Uterus (tissue), 3 donors: ENCODE measurements at regions not wholly inside any gene's neighbourhood (a gene's known extent, or its start where the extent isn't known, plus 50 kb on each side); places are given as distances from the start of the nearest gene placed in this dataset.
"Not testable (repeated sequence)": the region's sequence is repeated elsewhere in the genome, so short reads cannot be mapped to it uniquely, and the experiment has no call there.

Experiments used
- DNase-seq, 2 donors: peaks; one replicate each; pipeline ENCODE4 v3.0.0-alpha.2; 2019 to 2020
- H3K27ac ChIP-seq, 2 donors: fragments of 200-600 bp; sonication (generic); 1 replicate in 1 of 2; 2 replicates in 1 of 2; pipeline ENCODE4 v1.5.1; 2016 to 2018
- H3K27me3 ChIP-seq, 2 donors: fragments of 200-600 bp; sonication (generic); one replicate each; pipeline ENCODE4 v1.5.1; 2018 to 2019; ENCODE audit warnings: control low read depth in 1 of 2
- H3K36me3 ChIP-seq, 2 donors: fragments of 200-600 bp; sonication (generic); one replicate each; pipeline ENCODE4 v1.5.1; 2019; ENCODE audit warnings: control low read depth in 1 of 2
- H3K4me1 ChIP-seq, 2 donors: fragments of 200-600 bp; sonication (generic); one replicate each; pipeline ENCODE4 v1.5.1; 2018 to 2019; ENCODE audit warnings: control low read depth in 1 of 2
- H3K4me3 ChIP-seq, 2 donors: fragments of 200-600 bp; sonication (generic); 1 replicate in 1 of 2; 2 replicates in 1 of 2; pipeline ENCODE4 v1.5.1; 2018 to 2019; ENCODE audit warnings: mild to moderate bottlenecking in 1 of 2
- H3K9me3 ChIP-seq, 2 donors: fragments of 200-600 bp; sonication (generic); one replicate each; pipeline ENCODE4 v1.5.1; 2019; ENCODE audit warnings: control low read depth in 1 of 2
- CTCF ChIP-seq, 4 experiments: fragments of 200-600 bp in 2 of 4; fragments of 450-650 bp in 2 of 4; sonication (generic) in 2 of 4; IDR thresholded peaks; one replicate each; pipeline ENCODE4 v1.5.1; 2016 to 2019; ENCODE audit warnings: antibody characterized with exemption in 4 of 4, mild to moderate bottlenecking in 2 of 4, moderate library complexity in 1 of 4
- POLR2A ChIP-seq, 2 donors: fragments of 450-650 bp; IDR thresholded peaks; one replicate each; pipeline ENCODE4 v1.6.1; 2016; ENCODE audit warnings: antibody characterized with exemption in 2 of 2, mild to moderate bottlenecking in 1 of 2, moderate library complexity in 1 of 2
- intact Hi-C: fragments of 100-400 bp; cut with DNase I; formaldehyde crosslinking; loops from one replicate; pipeline ENCODE4 v1.15.1; 2023; ENCODE audit warnings: low total_unique reads
- donor health status: DM: yes; HTN: yes; CAD: no.

GRCh38 chr6:67881706-67882065, 753.4 kb upstream of the ADGRB3 start:
- H3K4me3 ChIP-seq, result no peak overlapping the region
- DNase-seq, result no peak
- H3K27me3 ChIP-seq, result no peaks in the 10 kb centered on the region
- no peaks in the 10 kb centered on the region for H3K4me1 ChIP-seq
- no peaks in the 10 kb centered on the region for H3K9me3 ChIP-seq
- H3K36me3 ChIP-seq, result no peaks in the 10 kb centered on the region
- TF ChIP-seq POLR2A (IDR thresholded peaks at IDR 0.05) (no peak), CTCF (IDR thresholded peaks at IDR 0.05) (no peak)
- no peak overlapping the region for H3K27ac ChIP-seq
- intact Hi-C loops, result no loop called here

- intact Hi-C loops, result no loop called here
- TF ChIP-seq CTCF (IDR thresholded peaks at IDR 0.05) (no peak), POLR2A (IDR thresholded peaks at IDR 0.05) (no peak)
- no peaks in the 10 kb centered on the region for H3K36me3 ChIP-seq
Observed at GRCh38 chr6:67880939-67881705, 754.0 kb upstream of the ADGRB3 start.

GRCh38 chr6:67880343-67880742, 754.7 kb upstream of the ADGRB3 start:
- DNase-seq, H3K4me1 ChIP-seq, H3K27ac ChIP-seq, intact Hi-C loops, H3K4me3 ChIP-seq, H3K27me3 ChIP-seq, H3K9me3 ChIP-seq, H3K36me3 ChIP-seq: not testable (repeated sequence)

More at GRCh38 chr6:67880939-67881705, 754.0 kb upstream of the ADGRB3 start:
- no peak for DNase-seq
- Histone ChIP-seq H3K27ac (no peak overlapping the region), H3K9me3 (no peaks in the 10 kb centered on the region), H3K4me1 (no peaks in the 10 kb centered on the region), H3K4me3 (no peak overlapping the region), H3K27me3 (no peaks in the 10 kb centered on the region)

GRCh38 chr6:67879928-67880327, 755.2 kb upstream of the ADGRB3 start:
- DNase-seq, H3K4me3 ChIP-seq, H3K27ac ChIP-seq, H3K27me3 ChIP-seq, intact Hi-C loops, H3K4me1 ChIP-seq, H3K9me3 ChIP-seq, H3K36me3 ChIP-seq: not testable (repeated sequence)

- H3K4me3 ChIP-seq, DNase-seq, H3K9me3 ChIP-seq, H3K27me3 ChIP-seq, H3K36me3 ChIP-seq, H3K27ac ChIP-seq, H3K4me1 ChIP-seq, intact Hi-C loops: not testable (repeated sequence)
Observed at GRCh38 chr6:67879105-67879904, 755.8 kb upstream of the ADGRB3 start.

GRCh38 chr6:67878216-67878615, 756.9 kb upstream of the ADGRB3 start:
- DNase-seq, H3K4me3 ChIP-seq, H3K27me3 ChIP-seq, H3K9me3 ChIP-seq, H3K4me1 ChIP-seq, H3K36me3 ChIP-seq, intact Hi-C loops, H3K27ac ChIP-seq: not testable (repeated sequence)

GRCh38 chr6:67877288-67877687, 757.8 kb upstream of the ADGRB3 start:
- intact Hi-C loops, result no loop called here
- H3K4me1 ChIP-seq, result no peaks in the 10 kb centered on the region
- H3K4me3 ChIP-seq, result no peak overlapping the region
- DNase-seq, result no peak
- no peak overlapping the region for H3K27ac ChIP-seq
- no peaks in the 10 kb centered on the region for H3K9me3 ChIP-seq
- H3K27me3 ChIP-seq, result no peaks in the 10 kb centered on the region
- no peaks in the 10 kb centered on the region for H3K36me3 ChIP-seq
- no peak for TF ChIP-seq POLR2A (IDR thresholded peaks at IDR 0.05)
- no peak for TF ChIP-seq CTCF (IDR thresholded peaks at IDR 0.05)
